Keratinocyte (primary cell): ENCODE measurements at regions not wholly inside any gene's neighbourhood (a gene's known extent, or its start where the extent isn't known, plus 50 kb on each side); places are given as distances from the start of the nearest gene placed in this dataset.

ENCODE experiments used
- DNase-seq: peaks from one replicate; pipeline ENCODE4 v3.0.0-alpha.2; 2011; ENCODE audit warnings: low read depth, missing footprints, low spot score
- FAIRE-seq: peaks from 2 replicates; lab custom pipeline; 2011; peaks lifted over from hg19 to GRCh38; lab: Jason Lieb, UNC
- H2AFZ ChIP-seq: 2 replicates; pipeline ENCODE4 v1.6.0; 2012; ENCODE audit warnings: low read length, control low read depth, inconsistent platforms; ENCODE audit not compliant: control insufficient read depth
- H3K27ac ChIP-seq: 2 replicates; pipeline ENCODE4 v1.5.1; 2011; ENCODE audit warnings: low read length; ENCODE audit not compliant: control insufficient read depth, insufficient read depth
- H3K27me3 ChIP-seq: 3 replicates; pipeline ENCODE4 v1.6.0; 2011; ENCODE audit warnings: low read length; ENCODE audit not compliant: control insufficient read depth, insufficient read depth; ENCODE audit errors: extremely low read depth
- H3K36me3 ChIP-seq, 2 experiments: 2 replicates in 1 of 2; 3 replicates in 1 of 2; pipeline ENCODE4 v1.5.1; 2011; ENCODE audit warnings: low read length in 2 of 2, mild to moderate bottlenecking in 1 of 2; ENCODE audit not compliant: control insufficient read depth in 2 of 2, insufficient read depth in 2 of 2; ENCODE audit errors: extremely low read depth in 1 of 2
- H3K4me1 ChIP-seq: 3 replicates; pipeline ENCODE4 v1.5.1; 2011; ENCODE audit warnings: low read length; ENCODE audit not compliant: control insufficient read depth, insufficient read depth; ENCODE audit errors: extremely low read depth
- H3K4me2 ChIP-seq: 3 replicates; pipeline ENCODE4 v1.6.0; 2011; ENCODE audit warnings: low read depth, low read length; ENCODE audit not compliant: control insufficient read depth, insufficient read depth; ENCODE audit errors: extremely low read depth
- H3K4me3 ChIP-seq, 3 experiments: fragments of 200-600 bp in 1 of 3; sonication (generic) in 1 of 3; 2 replicates in 2 of 3; 3 replicates in 1 of 3; pipeline ENCODE4 v1.5.1; 2011 to 2016; ENCODE audit warnings: low read length in 3 of 3, mild to moderate bottlenecking in 3 of 3, control low read depth in 2 of 3, inconsistent platforms in 1 of 3, low read depth in 1 of 3, mixed read lengths in 1 of 3, mixed run types in 1 of 3, moderate library complexity in 1 of 3; ENCODE audit not compliant: control insufficient read depth in 2 of 3, insufficient read depth in 2 of 3; ENCODE audit errors: extremely low read depth in 1 of 3
- H3K79me2 ChIP-seq: 2 replicates; pipeline ENCODE4 v1.6.0; 2012; ENCODE audit warnings: low read length; ENCODE audit not compliant: control insufficient read depth, insufficient read depth
- H3K9ac ChIP-seq: 3 replicates; pipeline ENCODE4 v1.6.0; 2011; ENCODE audit warnings: low read length; ENCODE audit not compliant: control insufficient read depth, insufficient read depth; ENCODE audit errors: extremely low read depth
- H3K9me1 ChIP-seq: 3 replicates; pipeline ENCODE4 v1.6.0; 2011; ENCODE audit warnings: low read length; ENCODE audit not compliant: control insufficient read depth, insufficient read depth; ENCODE audit errors: extremely low read depth
- H3K9me3 ChIP-seq: 2 replicates; pipeline ENCODE4 v1.5.1; 2012; ENCODE audit warnings: low read depth, low read length; ENCODE audit not compliant: control insufficient read depth
- H4K20me1 ChIP-seq: 3 replicates; pipeline ENCODE4 v1.6.0; 2011; ENCODE audit warnings: low read length; ENCODE audit not compliant: control insufficient read depth, insufficient read depth; ENCODE audit errors: extremely low read depth
- EZH2 ChIP-seq: IDR thresholded peaks from one replicate; pipeline ENCODE4 v1.6.1; 2012; ENCODE audit warnings: inconsistent platforms, mild to moderate bottlenecking, low read length, moderate library complexity
- dilution Hi-C: fragments of 300-500 bp; cut with MboI; formaldehyde crosslinking; loops from one replicate; pipeline ENCODE4 v1.7.0; 2020; ENCODE audit warnings: low sequenced_read_pairs; ENCODE audit not compliant: extremely low pct_ligation_motif_present
- TF ChIP-seq, protein P1 (sequence below), 3 experiments: IDR thresholded peaks in 1 of 3; conservative IDR thresholded peaks in 1 of 3; optimal IDR thresholded peaks in 1 of 3; 2 replicates in 2 of 3; 3 replicates in 1 of 3; pipeline versions ENCODE3 to v1.5.1; 2011; ENCODE audit warnings: low read length in 3 of 3, mild to moderate bottlenecking in 3 of 3, moderate library complexity in 2 of 3, control low read depth in 1 of 3, inconsistent platforms in 1 of 3; ENCODE audit not compliant: insufficient read depth in 2 of 3; ENCODE audit errors: extremely low read depth in 1 of 3

DNA sequence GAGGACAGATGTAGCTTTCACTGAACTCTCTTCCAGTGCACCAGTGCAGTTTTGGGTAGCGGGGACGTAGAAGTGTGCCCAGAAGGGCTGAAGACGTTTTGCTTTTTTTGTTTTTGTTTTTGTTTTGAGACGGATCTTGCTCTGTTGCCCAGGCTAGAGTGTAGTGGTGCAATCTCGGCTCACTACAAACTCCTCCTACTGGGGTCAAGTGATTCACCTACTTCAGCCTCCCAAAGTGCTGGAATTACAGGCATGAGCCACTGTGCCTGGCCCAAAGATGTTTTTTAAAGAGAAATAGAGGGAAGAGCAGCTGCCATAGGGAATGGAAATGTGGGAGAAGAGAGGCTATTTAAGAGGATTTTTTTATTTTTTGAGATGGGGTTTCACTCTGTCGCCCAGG lies 74.4 kb upstream of the ACSL1 start:
- TF ChIP-seq, protein P1, sequence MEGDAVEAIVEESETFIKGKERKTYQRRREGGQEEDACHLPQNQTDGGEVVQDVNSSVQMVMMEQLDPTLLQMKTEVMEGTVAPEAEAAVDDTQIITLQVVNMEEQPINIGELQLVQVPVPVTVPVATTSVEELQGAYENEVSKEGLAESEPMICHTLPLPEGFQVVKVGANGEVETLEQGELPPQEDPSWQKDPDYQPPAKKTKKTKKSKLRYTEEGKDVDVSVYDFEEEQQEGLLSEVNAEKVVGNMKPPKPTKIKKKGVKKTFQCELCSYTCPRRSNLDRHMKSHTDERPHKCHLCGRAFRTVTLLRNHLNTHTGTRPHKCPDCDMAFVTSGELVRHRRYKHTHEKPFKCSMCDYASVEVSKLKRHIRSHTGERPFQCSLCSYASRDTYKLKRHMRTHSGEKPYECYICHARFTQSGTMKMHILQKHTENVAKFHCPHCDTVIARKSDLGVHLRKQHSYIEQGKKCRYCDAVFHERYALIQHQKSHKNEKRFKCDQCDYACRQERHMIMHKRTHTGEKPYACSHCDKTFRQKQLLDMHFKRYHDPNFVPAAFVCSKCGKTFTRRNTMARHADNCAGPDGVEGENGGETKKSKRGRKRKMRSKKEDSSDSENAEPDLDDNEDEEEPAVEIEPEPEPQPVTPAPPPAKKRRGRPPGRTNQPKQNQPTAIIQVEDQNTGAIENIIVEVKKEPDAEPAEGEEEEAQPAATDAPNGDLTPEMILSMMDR (optimal IDR thresholded peaks at IDR 0.05 in 1 of 3, IDR thresholded peaks at IDR 0.05 in 1 of 3, conservative IDR thresholded peaks at IDR 0.05 in 1 of 3; ENCODE audit: extremely low read depth in 1 of 3, insufficient read depth in 2 of 3, low read length in 3 of 3), result no peak
- TF ChIP-seq EZH2, result no peak
- H3K9me3 ChIP-seq, result no peaks in the 10 kb centered on the region
- FAIRE-seq (no peak), DNase-seq (no peak)
- dilution Hi-C loops, result no loop called here
- H4K20me1 ChIP-seq, result no peaks in the 10 kb centered on the region
- no peak overlapping the region for H3K4me3 ChIP-seq
- no peaks in the 10 kb centered on the region for H3K4me1 ChIP-seq
- no peak overlapping the region for H3K4me2 ChIP-seq
- no peak overlapping the region for H3K9ac ChIP-seq
- no peaks in the 10 kb centered on the region for H3K79me2 ChIP-seq
- no peak overlapping the region for H2AFZ ChIP-seq
- no peaks in the 10 kb centered on the region for H3K27me3 ChIP-seq
- H3K36me3 ChIP-seq, result no peaks in the 10 kb centered on the region
- no peaks in the 10 kb centered on the region for H3K9me1 ChIP-seq
- no peak overlapping the region for H3K27ac ChIP-seq

DNA sequence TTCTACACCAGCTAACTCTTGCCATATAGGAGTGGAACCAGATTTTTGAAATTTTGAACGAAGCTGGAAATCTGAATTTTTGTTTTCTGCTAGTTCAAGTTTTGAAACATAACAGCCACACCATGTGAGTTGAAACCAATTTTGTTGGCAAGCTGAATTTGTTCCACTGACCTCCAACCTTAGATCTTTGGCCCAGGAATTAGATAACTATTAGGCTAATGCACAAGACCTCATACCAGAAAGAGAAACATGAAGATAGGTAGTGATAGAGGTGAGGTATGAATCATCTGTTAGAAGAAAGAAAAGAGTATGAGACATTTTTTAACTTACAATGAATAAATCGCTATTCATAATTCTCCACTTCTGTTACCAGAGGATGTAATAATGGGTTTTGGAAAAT lies 76.8 kb upstream of the ACSL1 start:
- Histone ChIP-seq H3K9me3 (no peaks in the 10 kb centered on the region), H3K9me1 (no peaks in the 10 kb centered on the region), H3K9ac (no peak overlapping the region), H3K4me1 (no peaks in the 10 kb centered on the region), H3K27ac (no peak overlapping the region), H4K20me1 (no peaks in the 10 kb centered on the region), H3K27me3 (no peaks in the 10 kb centered on the region), H3K79me2 (no peaks in the 10 kb centered on the region), H3K4me3 (no peak overlapping the region), H3K36me3 (no peaks in the 10 kb centered on the region), H2AFZ (no peak overlapping the region), H3K4me2 (no peak overlapping the region)
- DNase-seq, result no peak
- dilution Hi-C loops, result no loop called here
- FAIRE-seq, result no peak
- TF ChIP-seq, protein P1 (optimal IDR thresholded peaks at IDR 0.05 in 1 of 3, IDR thresholded peaks at IDR 0.05 in 1 of 3, conservative IDR thresholded peaks at IDR 0.05 in 1 of 3; ENCODE audit: extremely low read depth in 1 of 3, insufficient read depth in 2 of 3, low read length in 3 of 3), result no peak
- TF ChIP-seq EZH2, result no peak
